OCI-LY1 (cell line): ENCODE measurements at regions not wholly inside any gene's neighbourhood (a gene's known extent, or its start where the extent isn't known, plus 50 kb on each side); places are given as distances from the start of the nearest gene placed in this dataset.

Experiments used
- CTCF ChIP-seq: fragments of 200-600 bp; sonication (generic), shearing (Covaris generic); IDR thresholded peaks from 2 replicates; pipeline ENCODE4 v1.5.1; 2017; ENCODE audit warnings: mild to moderate bottlenecking, antibody characterized with exemption, low read length, moderate library complexity, mixed read lengths
- EZH2 ChIP-seq: fragments of 200-600 bp; sonication (generic), shearing (Covaris generic); IDR thresholded peaks from 2 replicates; pipeline ENCODE4 v1.8.0; 2017; ENCODE audit warnings: borderline replicate concordance, mixed run types, mild to moderate bottlenecking, antibody characterized with exemption, low read length, moderate library complexity, mixed read lengths

- TF ChIP-seq EZH2 (no peak), CTCF (no peak)
These were observed 134.1 kb upstream of the GNAO1 start for GRCh38 chr16:56057151-56057550.
